H1 (cell line): ENCODE measurements at regions not wholly inside any gene's neighbourhood (a gene's known extent, or its start where the extent isn't known, plus 50 kb on each side); places are given as distances from the start of the nearest gene placed in this dataset.

Experiments used
- CTCF ChIA-PET: fragments of 300-600 bp; sonication (Branson Sonifier 250); formaldehyde crosslinking; loops from one replicate; lab custom pipeline; 2021; ENCODE audit not compliant: partially characterized antibody; lab: Charles Lee
- POLR2A ChIA-PET: fragments of 300-600 bp; sonication (Branson Sonifier 250); formaldehyde crosslinking; loops from one replicate; lab custom pipeline; 2021; ENCODE audit warnings: inconsistent platforms; ENCODE audit not compliant: partially characterized antibody; lab: Charles Lee
- DNase-seq, 2 experiments: peaks; one replicate each; pipeline versions ENCODE4 v3.0.0 to v3.0.0-alpha.2; 2010 to 2022; ENCODE audit warnings: low spot score in 2 of 2, low read depth in 1 of 2, mixed read lengths in 1 of 2
- FAIRE-seq: peaks from 2 replicates; lab custom pipeline; 2011; peaks lifted over from hg19 to GRCh38; lab: Jason Lieb, UNC
- H2AFZ ChIP-seq: 2 replicates; pipeline ENCODE4 v1.8.1; 2012; ENCODE audit warnings: low read length, inconsistent platforms
- H2AK5ac ChIP-seq: 2 replicates; pipeline ENCODE4 v1.6.1; 2013; ENCODE audit warnings: low read depth, low read length
- H2BK120ac ChIP-seq: replicated peaks from 2 replicates; pipeline ENCODE3; 2013; ENCODE audit warnings: low read depth, low read length, inconsistent platforms
- H2BK12ac ChIP-seq: 2 replicates; pipeline ENCODE4 v1.6.1; 2013; ENCODE audit warnings: low read depth, low read length
- H2BK15ac ChIP-seq: 2 replicates; pipeline ENCODE4 v1.6.1; 2013; ENCODE audit warnings: low read length
- H2BK20ac ChIP-seq: 2 replicates; pipeline ENCODE4 v1.6.1; 2013; ENCODE audit warnings: low read length
- H2BK5ac ChIP-seq: 2 replicates; pipeline ENCODE4 v1.6.1; 2013; ENCODE audit warnings: low read depth, low read length
- H3K14ac ChIP-seq: 2 replicates; pipeline ENCODE4 v1.6.1; 2013; ENCODE audit warnings: inconsistent platforms; ENCODE audit not compliant: insufficient read length
- H3K18ac ChIP-seq: 2 replicates; pipeline ENCODE4 v1.6.1; 2013; ENCODE audit warnings: low read length; ENCODE audit errors: extremely low read depth
- H3K23ac ChIP-seq: 2 replicates; pipeline ENCODE4 v1.6.1; 2013; ENCODE audit warnings: inconsistent platforms; ENCODE audit not compliant: insufficient read length
- H3K23me2 ChIP-seq: 2 replicates; pipeline ENCODE4 v1.6.1; 2013; ENCODE audit warnings: low read depth, low read length
- H3K27ac ChIP-seq: 2 replicates; pipeline ENCODE4 v1.6.1; 2011; ENCODE audit warnings: low read depth, low read length, inconsistent platforms
- H3K27me3 ChIP-seq, 4 experiments: replicated peaks in 1 of 4; 1 replicate in 1 of 4; 2 replicates in 3 of 4; pipeline versions ENCODE4 v1.6.1 to v1.8.1; 2011 to 2013; ENCODE audit warnings: low read length in 3 of 4, mild to moderate bottlenecking in 3 of 4, inconsistent platforms in 2 of 4, mixed read lengths in 2 of 4, moderate library complexity in 1 of 4; ENCODE audit not compliant: control insufficient read depth in 3 of 4, insufficient read depth in 3 of 4; ENCODE audit errors: extremely low read depth in 1 of 4
- H3K36me3 ChIP-seq, 4 experiments: 2 replicates each; pipeline versions ENCODE4 v1.6.1 to v1.8.1; 2011 to 2013; ENCODE audit warnings: mild to moderate bottlenecking in 4 of 4, low read length in 3 of 4, moderate library complexity in 2 of 4, control low read depth in 1 of 4, inconsistent platforms in 1 of 4; ENCODE audit not compliant: insufficient read depth in 4 of 4, control insufficient read depth in 2 of 4
- H3K4ac ChIP-seq: replicated peaks from 2 replicates; pipeline ENCODE3; 2013; ENCODE audit warnings: low read length, low read depth, mixed read lengths, inconsistent platforms; ENCODE audit not compliant: insufficient read length
- H3K4me1 ChIP-seq, 4 experiments: replicated peaks in 1 of 4; 1 replicate in 1 of 4; 2 replicates in 3 of 4; pipeline versions ENCODE4 v1.6.1 to v1.8.1; 2011 to 2013; ENCODE audit warnings: low read length in 3 of 4, inconsistent platforms in 2 of 4, mixed read lengths in 1 of 4; ENCODE audit not compliant: insufficient read depth in 4 of 4, control insufficient read depth in 3 of 4
- H3K4me2 ChIP-seq, 2 experiments: 2 replicates each; pipeline versions ENCODE4 v1.6.1 to v1.8.1; 2011 to 2013; ENCODE audit warnings: low read depth in 2 of 2, low read length in 2 of 2, control low read depth in 1 of 2, inconsistent platforms in 1 of 2, mild to moderate bottlenecking in 1 of 2; ENCODE audit not compliant: insufficient read depth in 1 of 2
- H3K4me3 ChIP-seq, 4 experiments: fragments of 200-600, 300-600 bp in 1 of 4; sonication (generic), shearing (Covaris generic), sonication (Bioruptor Twin) in 1 of 4; 2 replicates each; pipeline versions ENCODE4 v1.5.1 to v1.8.1; 2011 to 2016; ENCODE audit warnings: low read length in 4 of 4, low read depth in 3 of 4, control low read depth in 2 of 4, inconsistent platforms in 2 of 4, mild to moderate bottlenecking in 2 of 4, mixed read lengths in 1 of 4, moderate library complexity in 1 of 4; ENCODE audit not compliant: insufficient read depth in 2 of 4; ENCODE audit errors: extremely low read depth in 1 of 4
- H3K56ac ChIP-seq: replicated peaks from 2 replicates; pipeline ENCODE3; 2013; ENCODE audit warnings: low read depth, mild to moderate bottlenecking, mixed read lengths, low read length, inconsistent platforms; ENCODE audit not compliant: insufficient read length
- H3K79me1 ChIP-seq: 2 replicates; pipeline ENCODE4 v1.6.1; 2013; ENCODE audit warnings: low read depth, low read length, control low read depth
- H3K79me2 ChIP-seq, 2 experiments: 2 replicates each; pipeline versions ENCODE4 v1.6.1 to v1.8.1; 2012 to 2013; ENCODE audit warnings: low read length in 2 of 2, mild to moderate bottlenecking in 2 of 2, inconsistent platforms in 1 of 2; ENCODE audit not compliant: insufficient read depth in 2 of 2, control insufficient read depth in 1 of 2
- H3K9ac ChIP-seq, 4 experiments: replicated peaks in 1 of 4; 1 replicate in 1 of 4; 2 replicates in 3 of 4; pipeline versions ENCODE4 v1.6.1 to v1.8.1; 2011 to 2013; ENCODE audit warnings: low read depth in 3 of 4, low read length in 3 of 4, control low read depth in 2 of 4, mild to moderate bottlenecking in 2 of 4, moderate library complexity in 2 of 4, inconsistent platforms in 1 of 4; ENCODE audit errors: extremely low read depth in 1 of 4
- H3K9me3 ChIP-seq, 2 experiments: 2 replicates each; pipeline versions ENCODE4 v1.6.1 to v1.8.1; 2012 to 2013; ENCODE audit warnings: mild to moderate bottlenecking in 2 of 2, moderate library complexity in 2 of 2, control low read depth in 1 of 2, inconsistent platforms in 1 of 2, low read depth in 1 of 2, low read length in 1 of 2, mixed read lengths in 1 of 2; ENCODE audit not compliant: insufficient read depth in 2 of 2
- H4K20me1 ChIP-seq, 2 experiments: replicated peaks in 1 of 2; 2 replicates each; pipeline versions ENCODE3 to v1.8.1; 2011 to 2013; ENCODE audit warnings: inconsistent platforms in 2 of 2, low read length in 2 of 2, mild to moderate bottlenecking in 1 of 2; ENCODE audit not compliant: insufficient read depth in 2 of 2, control insufficient read depth in 1 of 2
- H4K5ac ChIP-seq: 2 replicates; pipeline ENCODE4 v1.6.1; 2013; ENCODE audit warnings: low read length, low read depth, mixed read lengths, inconsistent platforms; ENCODE audit not compliant: insufficient read length
- H4K8ac ChIP-seq: 2 replicates; pipeline ENCODE4 v1.8.0; 2013; ENCODE audit warnings: mild to moderate bottlenecking, moderate library complexity, low read length, inconsistent platforms; ENCODE audit not compliant: insufficient read depth; ENCODE audit errors: extremely low read depth
- H4K91ac ChIP-seq: replicated peaks from 2 replicates; pipeline ENCODE3; 2013; ENCODE audit warnings: low read length, mixed read lengths, inconsistent platforms; ENCODE audit not compliant: insufficient read length
- MAFK ChIP-seq: IDR thresholded peaks from 2 replicates; pipeline ENCODE4 v1.6.1; 2012; ENCODE audit warnings: low read depth, mild to moderate bottlenecking, improper control_type of control experiment, low read length
- RBBP5 ChIP-seq: IDR thresholded peaks from 2 replicates; pipeline ENCODE4 v1.7.1; 2012; ENCODE audit warnings: low read depth, mild to moderate bottlenecking, inconsistent platforms, low read length, moderate library complexity, borderline replicate concordance

DNA sequence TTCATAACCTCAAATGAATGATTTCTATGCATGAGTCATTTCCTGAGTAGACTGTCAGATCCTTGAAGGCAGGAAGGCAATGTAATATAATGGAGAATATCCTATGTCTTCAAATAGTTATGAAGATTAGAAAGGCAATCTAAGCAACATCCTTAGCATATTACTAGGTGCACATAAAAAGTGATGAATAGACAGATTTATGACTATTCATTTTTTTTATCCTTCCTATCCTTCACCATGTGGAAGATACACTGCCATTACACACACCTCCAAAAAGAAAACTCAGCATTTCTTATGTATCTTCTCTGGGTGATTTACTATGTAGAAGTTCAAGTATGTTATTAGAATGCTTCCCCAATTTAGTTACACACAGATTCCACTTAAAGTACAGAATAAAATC, 126.4 kb upstream of the MAF start:
- Histone ChIP-seq H3K56ac (no peak overlapping the region), H3K79me1 (no peaks in the 10 kb centered on the region), H3K4ac (no peak overlapping the region), H4K5ac (no peak overlapping the region), H3K9me3 (no peaks in the 10 kb centered on the region), H3K27me3 (no peaks in the 10 kb centered on the region), H2BK20ac (no peak overlapping the region), H3K23ac (no peak overlapping the region), H3K9ac (no peak overlapping the region), H2BK5ac (no peak overlapping the region), H2AK5ac (no peak overlapping the region), H3K23me2 (peaks cover 9% of the 10 kb centered on the region; the same call in 1 of the 2 replicates), H3K18ac (no peak overlapping the region), H3K27ac (no peak overlapping the region), H3K79me2 (no peaks in the 10 kb centered on the region), H2BK15ac (no peak overlapping the region), H3K36me3 (no peaks in the 10 kb centered on the region), H4K91ac (no peak overlapping the region), H4K20me1 (no peaks in the 10 kb centered on the region), H2BK120ac (no peak overlapping the region), H3K4me1 (peaks cover 0 to 6% (median 5%) of the 10 kb centered on the region in 4 experiments; a peak in 2 of 7 replicates), H3K4me3 (no peak overlapping the region), H3K14ac (no peak overlapping the region), H4K8ac (no peak overlapping the region), H2BK12ac (no peak overlapping the region), H2AFZ (no peak overlapping the region), H3K4me2 (no peak overlapping the region)
- TF ChIP-seq MAFK (peak; percentile 6; the same call in 1 of the 2 replicates), RBBP5 (no peak)
- DNase-seq = no peak
- no peak for FAIRE-seq
- POLR2A ChIA-PET = no interaction called here
- CTCF ChIA-PET = no interaction called here
